ENCODE measurements at regions not wholly inside any gene's neighbourhood (a gene's known extent, or its start where the extent isn't known, plus 50 kb on each side); places are given as distances from the start of the nearest gene placed in this dataset.

DNA sequence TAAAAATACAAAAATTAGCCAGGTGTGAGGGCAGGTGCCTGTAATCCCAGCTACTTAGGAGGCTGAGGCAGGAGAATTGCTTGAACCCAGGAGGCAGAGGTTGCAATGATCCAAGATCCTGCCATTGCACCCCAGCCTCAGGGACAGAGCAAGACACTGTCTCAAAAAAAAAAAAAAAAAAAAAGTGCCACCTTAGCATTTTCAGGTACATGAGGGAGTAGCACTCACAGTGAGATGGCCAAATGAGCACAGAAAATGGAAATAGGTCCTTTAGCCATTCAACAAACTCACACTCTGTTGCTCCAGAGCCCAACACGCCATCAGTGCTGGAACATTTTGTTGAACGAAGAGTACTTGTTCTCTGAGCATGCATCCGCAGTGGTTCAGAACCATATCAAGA is 75.2 kb upstream of the MYL2 start:
- no peak for DNase-seq

DNA sequence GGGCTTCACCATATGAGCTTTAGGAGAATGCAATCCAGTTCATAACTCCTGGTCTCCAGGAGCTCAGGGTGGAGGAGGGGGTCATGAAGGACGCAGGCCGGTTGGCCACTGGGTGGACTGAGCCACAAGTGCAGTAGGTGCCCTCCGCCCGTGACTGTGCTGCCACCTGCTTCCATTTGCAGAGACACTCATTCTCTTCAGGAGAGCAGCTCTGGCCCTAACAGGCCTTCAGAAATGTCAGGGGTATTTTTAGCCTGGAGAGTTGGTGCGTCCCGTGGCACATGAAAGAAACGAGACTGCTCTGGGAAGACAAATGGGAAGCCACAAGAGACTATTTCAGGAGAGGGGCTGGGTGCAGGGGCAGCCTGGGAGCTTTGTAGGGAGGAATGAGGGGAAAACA is 74.6 kb upstream of the MYL2 start:
- DNase-seq, result no peak

DNA sequence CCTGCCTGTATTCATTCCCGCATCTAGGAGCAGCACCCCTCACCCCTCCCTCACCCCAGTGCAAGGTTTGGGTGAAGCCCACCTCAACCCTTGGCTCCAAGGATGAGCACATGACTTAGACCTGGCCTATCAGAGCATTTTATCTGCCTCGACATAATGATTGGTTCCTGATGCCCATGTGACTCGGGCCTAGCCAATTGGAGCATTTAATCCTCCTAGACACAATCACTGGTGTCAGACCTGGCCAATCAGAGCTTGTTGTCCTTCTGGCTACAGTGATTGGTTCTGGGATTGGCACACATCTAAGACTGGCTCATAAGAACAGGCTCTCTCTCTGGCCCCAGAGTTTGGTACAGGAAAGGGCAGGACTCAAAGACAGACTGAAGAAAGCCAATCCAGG is 73.1 kb upstream of the MYL2 start:
- no peak for DNase-seq

DNA sequence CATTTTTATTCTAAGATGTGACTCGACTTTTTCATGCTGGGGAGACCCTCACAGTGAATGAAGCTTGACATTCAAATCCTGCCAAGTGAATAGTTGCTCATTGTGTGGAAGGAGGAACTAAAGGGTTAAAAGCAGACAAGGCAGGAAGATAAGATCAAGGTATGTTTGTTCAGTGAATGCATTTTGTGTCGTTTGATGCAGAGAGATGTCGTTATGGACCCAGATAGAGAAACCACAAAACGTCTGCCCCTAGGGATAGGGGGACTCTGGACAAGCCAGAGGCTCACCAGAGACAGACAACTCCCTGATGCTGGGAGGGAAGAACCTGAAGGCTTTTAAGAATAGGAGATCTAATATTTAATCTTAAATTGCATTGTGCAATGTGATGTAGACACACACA is 72.5 kb upstream of the MYL2 start:
- no peak for DNase-seq

DNA sequence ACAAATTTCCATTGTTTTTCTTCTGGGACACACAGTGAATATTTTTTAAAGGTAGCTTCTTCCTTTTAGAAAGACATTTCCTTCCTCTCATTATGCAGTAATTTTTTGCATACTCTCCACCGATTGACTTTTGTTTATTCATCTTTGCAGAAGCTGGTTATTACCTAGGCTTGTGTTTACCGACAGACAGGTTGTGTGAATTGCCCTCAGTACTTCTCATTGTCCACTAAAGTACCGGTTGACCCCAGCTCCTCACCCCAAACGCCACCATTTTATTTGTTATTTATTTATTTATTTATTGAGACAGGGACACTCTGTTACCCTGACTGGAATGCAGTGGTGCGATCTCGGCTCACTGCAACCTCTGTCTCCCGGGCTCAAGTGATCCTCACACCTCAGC is 63.4 kb upstream of the MYL2 start:
- DNase-seq, result no peak

DNA sequence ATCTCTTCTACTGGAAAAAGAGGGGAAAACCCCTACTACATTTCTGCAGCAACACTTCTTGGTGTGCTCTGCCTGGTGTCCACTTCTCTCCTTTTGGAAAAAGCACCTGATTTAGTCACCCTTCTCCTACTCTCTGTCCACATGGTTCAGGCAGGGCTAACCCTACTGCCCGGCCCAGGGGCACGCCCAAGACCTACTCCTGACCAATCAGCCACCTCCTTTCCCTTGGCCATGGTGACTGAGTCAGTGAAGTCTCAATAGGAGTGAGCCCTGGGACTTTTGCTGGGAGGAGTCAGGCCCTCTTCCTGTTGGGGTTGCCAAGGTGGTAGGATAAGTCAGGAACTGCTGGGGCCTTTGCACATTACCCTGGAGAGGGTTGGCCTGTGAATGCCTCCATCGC is 52.5 kb upstream of the MYL2 start:
- no peak for DNase-seq

DNA sequence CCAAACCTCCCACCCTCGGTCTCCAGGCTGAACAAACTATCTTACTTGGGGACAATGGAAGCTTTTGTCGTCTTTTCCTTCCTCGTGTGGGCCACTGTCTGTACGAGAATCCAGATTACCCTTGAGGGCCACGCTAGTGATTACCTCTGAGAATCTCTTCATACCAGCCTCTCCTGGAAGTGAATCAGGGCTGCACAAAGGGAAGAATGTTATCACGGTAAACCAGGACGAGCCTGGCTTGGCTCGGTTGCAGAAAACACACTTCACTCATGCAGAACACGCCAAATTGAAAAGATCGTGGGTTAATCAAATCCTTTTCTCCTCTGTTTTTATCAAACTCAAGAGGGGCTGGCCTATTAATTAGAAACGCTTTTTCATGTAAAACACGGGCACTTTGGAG is 51.6 kb upstream of the MYL2 start:
- no peak for DNase-seq

DNA sequence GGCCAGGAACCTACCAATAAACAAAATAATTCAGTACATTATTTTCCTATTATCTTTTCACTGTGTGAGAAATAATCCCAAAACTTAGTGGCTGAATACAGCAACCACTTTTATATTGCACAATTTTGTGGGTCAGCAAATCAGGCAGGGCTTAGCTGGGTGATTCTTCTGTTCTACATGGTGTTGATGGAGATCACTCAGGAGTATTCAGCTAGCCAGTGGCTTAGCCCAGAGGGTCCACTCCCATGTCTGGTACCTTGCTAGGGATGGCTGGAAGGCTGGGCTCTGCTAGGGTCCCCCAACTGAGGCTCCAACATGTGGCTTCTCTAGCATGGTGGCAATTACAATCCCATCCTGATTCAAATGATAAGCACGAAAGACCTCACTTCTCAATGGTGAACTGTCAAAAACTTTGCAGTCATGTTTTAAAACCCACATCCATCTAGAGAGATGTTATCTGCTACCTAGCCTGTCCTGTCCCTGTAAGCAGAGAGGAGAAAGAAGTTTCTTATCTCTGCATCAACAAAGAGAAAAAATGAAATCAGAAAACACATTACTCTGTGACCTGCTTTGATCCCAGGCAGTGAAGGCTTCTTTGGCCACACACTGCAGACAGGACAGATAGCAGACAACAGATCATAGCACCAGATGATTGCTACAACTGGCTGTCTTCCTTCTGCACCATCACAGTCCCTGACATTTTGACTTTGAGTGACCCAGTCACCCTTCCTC is 51.0 kb upstream of the MYL2 start:
- no peak for DNase-seq

All from activated CD4-positive, CD25-positive, alpha-beta regulatory T cell (primary cell).